DMS153 treated with DMSO at 0.1 percent for 48 hours (cell line): ENCODE measurements at regions not wholly inside any gene's neighbourhood (a gene's known extent, or its start where the extent isn't known, plus 50 kb on each side); places are given as distances from the start of the nearest gene placed in this dataset.
"Not testable (repeated sequence)": the region's sequence is repeated elsewhere in the genome, so short reads cannot be mapped to it uniquely, and the experiment has no call there.

ENCODE experiments used
- DNase-seq: peaks from one replicate; lab custom pipeline; 2025; ENCODE audit not compliant: unreplicated experiment; lab: John Stamatoyannopoulos, UW

DNA sequence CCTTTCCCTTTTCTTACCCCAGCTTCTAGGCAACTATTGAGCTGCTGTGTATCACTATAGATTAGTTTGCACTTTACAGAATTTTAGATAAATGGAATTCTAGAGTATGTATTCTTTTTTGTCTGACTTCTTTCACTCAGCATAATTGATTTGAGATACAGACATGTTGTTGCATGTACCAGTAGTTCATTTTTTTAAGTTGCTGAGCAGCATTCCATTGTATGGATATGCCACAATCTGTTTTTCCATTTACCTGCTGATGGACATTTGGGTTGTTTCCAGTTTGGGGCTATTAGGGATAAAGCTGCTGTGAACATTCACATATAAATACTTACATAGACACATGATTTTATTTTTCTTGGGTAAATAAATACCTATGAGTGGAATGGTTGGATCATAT is 135.7 kb downstream of the IGF1 start:
- DNase-seq = no peak

GRCh38 chr12:102343361-102344121 is 136.8 kb downstream of the IGF1 start:
- DNase-seq = no peak

GRCh38 chr12:102342281-102343006 is 137.9 kb downstream of the IGF1 start:
- DNase-seq = no peak

- no peak for DNase-seq
These were observed 137.1 kb upstream of the PMCH start for GRCh38 chr12:102334765-102335164.

DNA sequence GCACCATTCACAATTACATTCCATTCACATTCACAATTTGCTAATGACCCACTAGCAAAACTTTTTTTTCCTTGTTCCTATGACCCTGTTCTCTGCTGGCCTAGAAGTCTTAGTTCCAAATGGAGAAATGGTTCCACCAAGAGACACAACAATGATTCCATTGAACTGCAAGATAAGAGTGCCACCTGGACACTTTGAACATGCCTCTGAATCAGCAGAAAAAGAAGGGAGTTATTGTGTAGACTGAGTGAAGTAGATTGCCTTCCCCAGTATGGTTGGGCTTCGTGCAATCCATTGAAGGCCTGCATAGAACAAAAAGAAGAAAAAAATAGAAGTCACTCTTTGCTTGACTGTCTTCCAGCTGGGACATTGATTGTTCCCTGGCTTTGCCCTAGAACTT is 133.8 kb upstream of the PMCH start:
- no peak for DNase-seq

DNA sequence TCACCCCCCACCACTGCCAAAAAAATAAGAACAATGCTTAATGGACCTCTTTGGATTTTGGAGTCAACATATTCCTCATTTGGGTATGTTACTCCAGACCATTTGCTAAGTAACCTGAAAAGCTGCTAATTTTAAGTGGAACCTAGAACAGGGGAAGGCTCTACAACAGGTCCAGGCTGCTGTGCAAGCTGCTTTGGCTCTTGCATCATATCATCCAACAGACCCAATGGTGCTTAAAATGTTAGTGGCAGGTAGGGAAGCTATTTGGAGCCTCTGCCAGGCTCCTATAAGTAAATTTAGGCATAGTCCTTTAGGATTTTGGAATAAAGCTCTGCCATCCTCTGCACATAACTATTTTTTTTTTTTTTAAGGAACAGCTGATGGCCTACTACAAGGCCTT is 132.2 kb upstream of the PMCH start:
- no peak for DNase-seq

DNA sequence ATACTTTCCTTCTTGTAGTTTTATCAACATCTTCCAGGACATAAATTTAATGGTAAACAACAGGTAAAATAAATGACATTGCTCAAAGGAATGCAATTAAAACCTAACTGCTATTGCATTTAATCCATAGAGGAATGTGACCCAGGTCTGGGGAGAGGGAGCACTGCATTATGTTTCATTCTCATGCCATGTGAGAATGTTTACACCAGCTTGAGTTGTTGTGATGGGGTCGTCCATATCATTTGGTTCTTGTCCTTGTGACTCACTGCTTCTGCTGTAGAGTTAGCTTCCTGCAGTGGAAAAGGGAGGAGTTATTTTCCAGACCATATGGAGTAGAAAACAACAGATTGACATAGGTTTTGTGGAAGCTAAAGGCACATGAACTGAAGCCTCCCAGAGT is 129.3 kb upstream of the PMCH start:
- no peak for DNase-seq

DNA sequence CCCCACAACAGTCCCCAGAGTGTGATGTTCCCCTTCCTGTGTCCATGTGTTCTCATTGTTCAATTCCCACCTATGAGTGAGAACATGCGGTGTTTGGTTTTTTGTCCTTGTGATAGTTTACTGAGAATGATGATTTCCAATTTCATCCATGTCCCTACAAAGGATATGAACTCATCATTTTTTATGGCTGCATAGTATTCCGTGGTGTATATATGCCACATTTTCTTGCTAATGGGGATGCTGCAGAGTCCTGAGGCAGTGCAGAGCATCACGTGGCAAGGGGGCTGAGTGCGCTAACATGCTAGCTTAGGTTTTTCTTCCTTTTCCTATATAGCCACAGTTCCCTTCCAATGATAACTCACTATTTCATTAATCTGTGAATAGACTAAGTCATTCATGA is 127.5 kb upstream of the PMCH start:
- not testable (repeated sequence) for DNase-seq

DNA sequence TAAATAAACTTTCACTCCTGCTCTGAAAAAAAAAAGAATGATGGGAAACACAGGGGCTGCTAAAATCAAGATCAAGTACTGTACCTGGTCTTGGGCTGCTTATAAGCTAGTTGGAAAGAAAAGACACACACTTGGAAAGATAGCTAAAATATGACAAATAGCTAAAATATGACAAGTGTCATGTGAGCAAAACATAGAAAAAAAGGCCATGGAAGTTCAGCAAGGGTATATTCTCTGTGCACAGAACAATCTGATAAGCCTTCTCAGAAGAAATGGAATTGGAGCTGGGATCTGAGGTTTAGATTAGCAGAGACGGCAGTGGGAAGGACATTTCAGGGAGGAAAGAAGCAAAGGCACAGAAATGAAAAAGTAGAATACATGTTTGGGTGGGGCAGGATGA is 126.2 kb upstream of the PMCH start:
- no peak for DNase-seq

DNA sequence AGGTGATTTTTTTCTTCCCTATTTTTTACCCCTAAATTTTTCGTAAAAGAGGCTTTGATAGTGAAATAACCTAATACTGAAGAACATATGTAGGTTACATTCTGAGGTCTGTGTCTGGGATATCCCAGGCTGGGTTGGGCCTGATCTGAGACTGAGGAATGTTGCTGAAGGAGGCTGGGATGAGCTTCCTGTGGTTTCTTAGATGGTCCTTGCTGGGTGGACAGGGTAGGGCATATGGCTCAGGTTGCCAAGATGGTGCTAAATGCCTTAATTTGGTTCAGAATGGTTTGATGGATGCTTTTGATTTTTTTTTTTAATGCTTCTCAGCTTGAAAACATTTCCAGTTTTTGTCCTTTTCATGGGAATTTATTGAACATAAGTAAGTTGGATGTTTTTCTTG is 124.6 kb upstream of the PMCH start:
- DNase-seq = no peak

DNA sequence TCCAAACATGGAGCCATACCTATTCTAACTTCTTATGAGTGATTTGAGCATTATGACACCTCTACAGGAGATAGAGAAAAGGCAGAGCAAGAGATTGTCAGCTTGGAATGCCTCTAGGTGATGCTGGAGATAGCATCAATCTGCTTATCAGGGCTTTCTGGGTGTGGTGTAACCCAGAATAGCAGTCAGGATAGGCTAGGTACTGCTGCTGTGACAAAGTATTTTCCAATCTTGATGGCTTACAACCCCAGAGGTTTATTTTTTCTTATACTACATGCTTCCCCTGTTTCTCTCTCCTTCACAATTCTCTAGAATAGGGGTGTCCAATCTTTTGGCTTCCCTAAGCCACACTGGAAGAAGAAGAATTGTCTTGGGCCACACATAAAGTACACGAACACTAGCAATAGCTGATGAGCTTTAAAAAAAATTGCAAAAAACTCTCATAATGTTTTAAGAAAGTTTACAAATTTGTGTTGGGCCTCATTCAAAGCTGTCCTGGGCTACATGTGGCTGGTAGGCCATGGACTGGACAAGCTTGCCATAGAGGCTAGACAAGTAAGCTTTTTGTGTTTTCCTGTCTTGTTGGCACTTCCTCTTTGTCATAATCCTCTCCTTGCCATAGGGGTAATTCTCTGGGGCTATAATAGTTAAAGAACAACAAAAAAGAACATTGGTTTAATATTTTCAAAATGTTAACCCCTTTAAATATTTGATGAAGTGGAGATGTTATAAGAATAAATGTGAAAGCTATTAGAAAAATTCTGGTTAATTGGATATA is 123.9 kb upstream of the PMCH start:
- DNase-seq = no peak

- DNase-seq = no peak
These were observed 119.5 kb upstream of the PMCH start for GRCh38 chr12:102317155-102317554.

GRCh38 chr12:102316723-102317122 is 119.1 kb upstream of the PMCH start:
- DNase-seq = no peak

DNA sequence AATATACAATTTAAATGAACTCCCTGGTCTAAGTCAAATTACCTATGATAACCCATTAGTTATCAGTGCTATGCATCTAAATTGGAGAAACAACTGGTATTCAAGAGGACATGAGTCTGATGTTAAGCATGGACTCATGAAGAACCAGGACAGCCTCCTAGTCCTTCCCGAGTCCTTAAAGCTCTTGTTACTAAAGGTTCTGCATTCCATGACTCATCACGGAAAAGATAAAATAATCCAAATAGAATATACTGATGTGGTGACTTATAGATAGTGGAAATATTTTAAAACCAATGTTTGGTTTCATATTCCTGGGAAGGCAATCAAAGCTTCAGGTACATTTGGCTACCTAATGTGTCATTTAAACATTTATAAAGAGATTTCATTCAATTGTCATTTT is 117.2 kb upstream of the PMCH start:
- DNase-seq = no peak

DNA sequence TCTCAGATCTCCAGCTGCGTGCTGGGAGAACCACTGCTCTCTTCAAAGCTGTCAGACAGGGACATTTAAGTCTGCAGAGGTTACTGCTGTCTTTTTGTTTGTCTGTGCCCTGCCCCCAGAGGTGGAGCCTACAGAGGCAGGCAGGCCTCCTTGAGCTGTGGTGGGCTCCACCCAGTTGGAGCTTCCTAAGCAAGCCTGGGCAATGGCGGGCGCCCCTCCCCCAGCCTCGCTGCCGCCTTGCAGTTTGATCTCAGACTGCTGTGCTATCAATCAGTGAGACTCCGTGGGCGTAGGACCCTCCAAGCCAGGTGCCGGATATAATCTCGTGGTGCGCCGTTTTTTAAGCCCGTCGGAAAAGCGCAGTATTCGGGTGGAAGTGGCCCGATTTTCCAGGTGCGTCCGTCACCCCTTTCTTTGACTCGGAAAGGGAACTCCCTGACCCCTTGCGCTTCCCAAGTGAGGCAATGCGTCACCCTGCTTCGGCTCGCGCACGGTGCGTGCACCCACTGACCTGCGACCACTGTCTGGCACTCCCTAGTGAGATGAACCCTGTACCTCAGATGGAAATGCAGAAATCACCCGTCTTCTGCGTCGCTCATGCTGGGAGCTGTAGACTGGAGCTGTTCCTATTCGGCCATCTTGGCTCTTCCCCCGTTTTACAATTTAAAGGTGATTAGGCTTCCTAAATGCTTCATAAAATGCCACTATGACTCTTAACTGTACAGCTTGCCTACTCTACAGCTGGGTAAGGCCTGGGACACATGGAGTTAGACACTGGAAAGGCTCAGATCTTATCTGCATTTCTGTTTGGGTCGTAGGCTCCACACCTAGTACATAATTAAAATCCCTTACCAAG is 115.7 kb upstream of the PMCH start:
- not testable (repeated sequence) for DNase-seq

DNA sequence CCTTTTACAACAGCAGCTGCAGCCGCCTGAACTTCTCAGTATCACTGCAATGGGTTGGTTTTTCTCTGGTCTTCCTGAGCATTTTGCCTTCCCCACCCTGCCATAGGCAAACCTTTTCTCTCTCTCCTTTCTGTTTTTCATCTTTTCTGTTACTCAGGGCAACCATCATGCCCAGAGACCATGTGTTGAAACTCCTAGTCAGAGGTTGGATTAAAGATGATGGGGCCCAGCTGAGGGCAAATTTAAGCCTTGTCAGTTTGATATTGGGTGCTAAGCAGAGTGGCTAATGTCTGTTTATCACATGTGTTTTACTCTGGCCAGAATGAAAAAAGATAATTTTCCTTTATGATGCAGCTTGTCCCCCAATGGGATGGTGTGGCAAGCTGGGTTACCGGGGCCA is 107.9 kb upstream of the PMCH start:
- DNase-seq = no peak

GRCh38 chr12:102304667-102305066 is 107.0 kb upstream of the PMCH start:
- DNase-seq = not testable (repeated sequence)

GRCh38 chr12:102302553-102302952 is 104.9 kb upstream of the PMCH start:
- no peak for DNase-seq

DNA sequence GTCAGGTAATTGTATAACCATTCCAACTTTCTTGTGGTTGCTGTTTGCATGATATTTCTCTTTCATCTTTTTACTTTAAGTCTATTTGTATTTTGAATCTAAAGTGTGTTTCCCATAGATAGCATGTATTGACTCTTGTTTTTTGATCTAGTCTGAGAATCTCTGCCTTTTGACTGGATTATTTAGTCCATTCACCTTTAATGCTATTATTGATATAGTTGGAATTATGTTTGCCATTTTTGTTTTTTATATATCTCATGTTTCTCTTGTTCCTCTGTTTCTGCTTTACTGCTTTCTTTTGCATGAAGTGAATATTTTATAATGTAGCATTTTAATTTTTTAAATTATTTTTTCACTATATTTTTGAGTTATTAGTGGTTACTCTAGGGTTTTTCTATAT is 103.9 kb upstream of the PMCH start:
- no peak for DNase-seq

GRCh38 chr12:102300824-102301461 is 103.3 kb upstream of the PMCH start:
- peak; percentile 22 for DNase-seq
